Activated CD8-positive, alpha-beta memory T cell treated with anti-CD3 and anti-CD28 coated beads, Interleukin-2, amount 50 U/mL, for 1 hour (primary cell): ENCODE measurements at regions not wholly inside any gene's neighbourhood (a gene's known extent, or its start where the extent isn't known, plus 50 kb on each side); places are given as distances from the start of the nearest gene placed in this dataset.

Experiments
- DNase-seq: peaks from one replicate; pipeline ENCODE4 v3.0.0-alpha.2; 2020; ENCODE audit errors: extremely low read depth

DNA sequence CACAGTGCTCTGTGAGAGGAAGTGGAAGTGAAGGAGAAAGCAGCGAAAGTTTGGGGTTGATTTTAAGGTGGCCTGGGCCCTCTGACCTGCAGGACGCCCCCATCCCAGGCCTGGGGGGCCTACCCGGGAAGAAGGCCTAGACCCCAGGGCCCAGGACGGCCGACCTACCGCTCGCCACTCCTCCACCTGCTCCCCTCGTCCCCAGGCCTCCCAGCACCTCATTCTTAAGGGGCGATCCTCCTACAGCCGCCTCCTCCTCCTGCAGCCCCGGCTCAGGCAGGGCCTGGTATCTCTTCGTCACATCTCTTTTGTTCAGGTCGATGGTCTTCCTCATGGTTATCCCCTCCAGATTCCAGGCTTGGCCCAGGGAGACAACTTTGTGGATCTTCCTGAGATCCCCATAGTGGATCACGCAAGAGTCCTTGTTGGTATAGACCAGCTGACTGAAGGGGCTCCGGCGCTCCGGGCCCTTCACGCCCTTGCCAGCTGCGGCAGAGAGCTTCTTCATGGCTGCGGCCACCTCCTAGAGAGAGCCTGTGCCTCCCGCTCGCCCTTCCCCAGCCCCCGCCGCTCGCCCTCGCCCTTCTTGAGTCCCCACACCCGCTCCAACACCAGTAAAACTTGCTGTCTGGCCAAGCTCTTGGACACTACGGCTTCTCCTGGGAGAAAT lies 117.5 kb downstream of the OR13A1 start:
- no peak for DNase-seq

DNA sequence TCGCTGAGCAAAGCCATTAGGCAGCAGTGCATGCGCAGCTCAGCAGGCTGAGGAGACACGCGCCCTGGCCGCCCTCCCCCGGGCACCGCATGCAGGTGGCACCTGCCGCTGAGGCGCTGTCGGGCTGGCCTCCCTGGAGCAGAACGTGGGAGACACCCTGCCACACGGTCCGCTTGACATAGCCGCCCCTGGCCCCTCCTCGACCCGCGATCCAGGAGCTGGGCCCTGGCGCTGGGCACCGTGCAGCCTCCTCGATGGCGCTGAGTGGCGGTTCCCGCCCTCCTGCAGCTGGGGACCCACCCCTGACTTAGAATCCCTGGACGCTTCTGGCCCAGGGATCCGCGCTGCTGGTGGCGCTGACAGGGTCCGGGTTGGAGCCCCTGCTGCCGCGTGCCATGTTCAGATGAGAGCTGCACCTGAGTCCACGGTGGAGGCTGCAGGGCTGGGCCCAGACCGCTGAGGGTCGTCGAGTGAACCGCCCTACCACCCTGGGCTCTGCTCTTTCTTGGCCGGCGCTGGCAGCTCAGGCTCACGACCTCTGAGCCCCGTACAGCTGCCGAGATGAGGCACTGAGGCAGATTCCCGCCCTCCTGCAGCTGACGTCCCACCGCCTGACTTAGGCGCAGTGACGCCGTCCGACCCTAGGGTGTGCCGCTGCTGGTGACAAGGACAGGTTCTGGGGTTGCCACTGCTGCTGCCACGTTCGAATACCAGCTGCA lies 116.8 kb downstream of the OR13A1 start:
- DNase-seq, result no peak

DNA sequence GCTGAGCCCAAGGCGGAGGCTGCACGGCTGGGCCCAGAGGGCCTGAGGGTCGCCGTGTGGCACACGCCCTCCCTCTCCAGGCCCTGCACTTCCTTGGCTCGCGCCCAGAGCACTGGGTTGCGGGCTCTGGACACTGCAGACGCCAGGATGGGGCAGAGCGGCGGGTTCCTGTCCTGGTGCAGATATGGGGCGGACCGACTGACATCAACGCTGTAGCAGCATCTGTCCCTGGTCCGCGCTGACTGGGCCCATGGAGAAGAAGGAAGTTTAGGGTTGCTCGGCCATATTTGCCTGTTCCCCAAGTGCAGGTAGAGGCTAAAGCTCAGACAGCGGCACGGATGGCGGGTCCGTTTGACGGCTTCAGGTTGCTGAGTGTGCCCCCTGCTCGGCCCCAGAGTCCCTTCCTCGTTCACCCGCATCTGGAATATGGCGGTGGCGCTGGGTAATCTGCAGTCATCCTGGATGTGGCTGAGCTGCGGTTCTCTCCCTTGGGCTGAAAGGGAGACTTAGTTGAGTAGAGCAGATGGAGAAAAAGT lies 116.1 kb downstream of the OR13A1 start:
- no peak for DNase-seq

DNA sequence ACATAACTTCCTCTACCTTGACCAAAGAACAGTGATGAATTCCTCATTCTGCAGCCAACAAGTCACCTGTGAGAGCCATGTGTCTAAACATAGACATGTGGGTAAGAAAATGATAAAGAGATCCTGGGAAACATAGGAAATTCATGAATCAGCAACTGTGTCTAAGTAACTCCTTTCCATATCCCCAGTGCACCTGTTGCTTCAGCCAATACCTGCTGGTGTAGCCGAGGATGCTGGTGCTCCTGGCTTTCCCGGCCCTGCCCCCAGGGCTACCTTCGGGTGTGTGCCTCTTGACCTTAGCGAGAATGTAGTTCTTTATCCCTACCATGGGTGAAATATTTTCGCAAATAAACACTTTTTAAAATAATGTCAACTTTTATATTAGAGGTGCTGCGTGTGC lies 114.1 kb downstream of the OR13A1 start:
- no peak for DNase-seq

GRCh38 chr10:45202242-45202641 lies 113.2 kb downstream of the OR13A1 start:
- DNase-seq, result no peak

DNA sequence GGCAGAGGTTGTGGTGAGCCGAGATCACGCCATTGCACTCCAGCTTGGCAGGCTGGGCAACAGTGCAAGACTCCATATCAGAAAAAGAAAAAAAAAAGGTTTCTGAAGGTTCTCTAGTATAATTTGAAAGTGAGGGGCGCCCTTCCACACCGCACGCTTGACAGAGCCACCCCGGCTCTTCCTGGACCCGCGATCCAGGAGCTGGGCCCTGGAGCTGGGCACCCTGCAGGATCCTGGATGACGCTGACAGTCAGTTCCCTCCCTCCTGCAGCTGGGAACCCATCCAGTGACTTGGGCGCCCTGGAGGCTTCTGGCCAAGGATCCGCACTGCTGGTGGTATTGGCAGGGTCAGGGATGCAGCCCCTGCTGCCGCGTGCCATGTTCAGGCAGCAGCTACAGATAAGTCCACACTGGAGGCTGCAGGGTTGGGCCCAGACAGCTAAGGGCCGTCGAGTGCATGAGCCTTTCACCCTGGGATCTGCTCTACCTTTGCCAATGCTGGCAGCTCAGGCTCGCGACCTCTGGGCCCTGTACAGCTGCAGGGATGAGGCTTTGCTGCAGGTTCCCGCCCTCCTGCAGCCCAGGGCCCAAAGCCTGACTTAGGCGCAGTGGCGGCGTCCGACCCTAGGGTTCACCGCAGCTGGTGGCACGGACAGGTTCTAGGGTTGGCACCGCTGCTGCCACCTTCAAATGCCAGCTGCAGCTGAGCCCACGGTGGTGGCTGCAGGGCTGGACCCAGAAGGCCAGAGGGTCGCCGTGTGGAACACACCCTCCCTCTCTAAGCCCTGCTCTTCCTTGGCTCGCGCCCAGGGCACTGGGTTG lies 110.2 kb downstream of the OR13A1 start:
- no peak for DNase-seq

DNA sequence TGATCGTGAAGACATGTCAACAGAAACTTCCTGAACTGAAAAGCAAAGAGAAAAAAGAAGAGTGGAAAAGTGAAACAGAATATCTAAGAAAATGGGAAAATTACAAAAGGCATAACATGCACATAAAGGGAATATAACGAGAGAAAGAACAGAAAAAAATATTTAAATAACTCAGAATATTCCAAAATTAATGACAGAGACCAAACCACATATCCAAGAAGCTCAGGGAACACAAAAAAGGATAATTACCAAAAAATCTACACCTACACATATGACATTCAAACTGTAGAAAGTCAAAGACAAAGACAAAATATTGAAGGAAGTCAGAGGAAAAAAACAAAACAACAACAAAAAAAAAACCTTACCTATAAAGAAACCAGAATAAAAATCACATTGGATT lies 105.5 kb downstream of the OR13A1 start:
- no peak for DNase-seq

GRCh38 chr10:45211576-45211975 lies 103.8 kb downstream of the OR13A1 start:
- no peak for DNase-seq

GRCh38 chr10:45219416-45219815 lies 96.0 kb downstream of the OR13A1 start:
- no peak for DNase-seq

GRCh38 chr10:45220931-45221330 lies 94.5 kb downstream of the OR13A1 start:
- DNase-seq, result no peak

- DNase-seq, result no peak
These were observed 91.1 kb downstream of the OR13A1 start for GRCh38 chr10:45224219-45224841.

- no peak for DNase-seq
These were observed 88.4 kb downstream of the OR13A1 start for GRCh38 chr10:45227042-45227441.

- no peak for DNase-seq
These were observed 88.0 kb downstream of the OR13A1 start for GRCh38 chr10:45227456-45227855.

DNA sequence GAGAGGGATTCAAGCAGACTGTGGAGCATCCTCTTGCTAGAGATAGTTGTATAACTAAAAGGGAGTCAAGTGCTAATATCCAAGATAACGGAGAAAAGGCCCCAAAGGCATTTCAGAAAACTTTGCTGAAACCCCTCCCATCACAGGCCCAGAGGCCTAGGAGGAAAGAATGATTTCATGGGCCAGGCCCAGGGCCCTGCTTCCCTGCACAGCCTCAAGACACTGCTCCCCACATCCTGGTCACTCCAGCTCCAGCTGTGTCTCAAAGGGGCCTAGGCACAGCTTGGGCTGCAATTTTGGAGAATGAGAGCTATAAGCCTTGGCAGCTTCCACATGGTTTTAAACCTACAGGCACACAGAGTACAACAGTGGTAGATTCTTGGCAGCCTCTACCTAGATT lies 85.6 kb downstream of the OR13A1 start:
- DNase-seq, result no peak

DNA sequence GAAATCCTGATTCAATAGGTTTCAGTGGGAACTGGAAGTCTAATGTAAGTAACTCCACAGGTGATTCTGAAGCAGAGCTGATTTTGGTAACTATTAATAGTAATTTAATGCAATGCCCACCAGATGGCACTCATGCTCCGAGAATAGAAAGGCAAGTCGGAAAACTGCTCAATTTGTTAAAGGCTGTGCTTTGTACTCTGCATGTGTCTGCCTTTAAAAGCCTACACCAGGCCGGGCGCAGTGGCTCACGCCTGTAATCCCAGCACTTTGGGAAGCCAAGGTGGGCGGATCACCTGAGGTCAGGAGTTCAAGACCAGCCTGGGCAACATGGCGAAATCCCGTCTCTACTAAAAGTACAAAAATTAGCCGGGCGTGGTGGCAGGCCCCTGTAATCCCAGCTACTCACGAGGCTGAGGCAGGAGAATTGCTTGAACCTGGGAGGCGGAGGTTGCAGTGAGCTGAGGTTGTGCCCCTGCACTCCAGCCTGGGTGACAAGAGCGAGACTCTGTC lies 80.1 kb downstream of the OR13A1 start:
- peak; percentile 30 for DNase-seq

- no peak for DNase-seq
These were observed 79.6 kb downstream of the OR13A1 start for GRCh38 chr10:45235798-45236220.

DNA sequence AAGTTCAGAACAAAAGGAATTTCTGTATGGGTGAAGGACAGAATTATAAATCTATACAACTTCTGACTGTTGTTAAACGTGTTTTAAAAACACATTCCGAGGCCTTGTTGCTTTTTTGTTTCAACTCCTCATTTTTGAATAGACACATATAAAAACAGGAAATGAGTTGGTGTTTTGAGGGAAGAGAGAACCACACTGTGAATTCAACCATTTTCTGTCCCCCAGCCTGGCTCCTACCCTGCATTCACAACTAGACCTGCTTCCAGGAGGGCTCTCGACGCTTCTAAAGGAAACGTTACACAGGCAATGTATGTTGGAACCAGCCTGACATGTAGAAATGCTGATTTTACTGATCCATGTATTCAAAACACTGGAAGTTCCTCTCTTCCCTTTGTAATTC lies 76.5 kb downstream of the OR13A1 start:
- no peak for DNase-seq

DNA sequence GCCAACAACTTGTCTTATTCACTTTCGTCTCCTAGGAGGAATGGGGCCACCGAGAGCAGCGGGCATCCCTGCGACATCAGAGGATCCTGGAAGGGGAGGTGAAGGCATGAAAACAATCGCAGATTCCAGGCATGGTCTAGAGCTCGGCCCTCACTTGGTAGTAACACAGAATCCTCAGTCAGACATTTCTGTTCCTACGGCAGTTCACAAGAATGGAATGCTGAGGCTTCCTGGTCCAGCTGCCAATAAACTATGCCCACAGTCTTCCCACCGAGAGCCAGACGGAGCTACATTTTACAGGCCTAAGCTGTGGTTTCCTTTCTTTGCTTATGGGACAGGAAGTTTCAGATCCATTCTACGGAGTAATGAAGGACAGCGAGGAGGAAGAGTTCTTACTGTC lies 75.8 kb downstream of the OR13A1 start:
- no peak for DNase-seq

DNA sequence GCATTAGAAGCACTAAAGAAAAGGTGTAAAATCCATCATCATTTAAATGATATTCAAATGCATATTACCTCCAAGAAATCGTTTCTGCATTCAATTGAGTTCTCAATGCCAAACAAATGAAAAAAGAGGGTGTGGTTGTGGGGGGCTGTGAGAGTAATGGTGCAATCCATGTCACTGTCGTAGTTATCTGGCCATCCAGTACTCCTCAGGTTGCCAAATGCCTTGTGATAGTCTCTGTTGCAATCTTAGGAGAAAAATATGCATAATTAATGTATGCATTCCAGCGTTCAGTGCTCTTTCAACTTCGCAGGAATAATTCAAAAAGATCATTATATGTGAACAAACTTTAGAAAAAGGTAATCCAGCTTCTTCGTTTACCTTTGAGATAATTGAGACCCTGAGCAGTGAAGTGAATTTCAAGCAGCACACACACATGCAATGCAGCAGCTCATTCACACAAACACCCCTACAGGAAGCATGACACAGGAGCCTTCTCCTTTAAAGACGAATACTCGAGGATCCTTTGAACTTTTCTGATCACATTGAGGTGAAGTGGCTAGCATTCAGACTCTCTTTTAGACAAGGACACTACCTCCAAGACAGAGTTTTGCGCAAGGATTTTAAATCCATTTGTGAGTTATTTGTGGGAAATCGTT lies 73.4 kb downstream of the OR13A1 start:
- no peak for DNase-seq

DNA sequence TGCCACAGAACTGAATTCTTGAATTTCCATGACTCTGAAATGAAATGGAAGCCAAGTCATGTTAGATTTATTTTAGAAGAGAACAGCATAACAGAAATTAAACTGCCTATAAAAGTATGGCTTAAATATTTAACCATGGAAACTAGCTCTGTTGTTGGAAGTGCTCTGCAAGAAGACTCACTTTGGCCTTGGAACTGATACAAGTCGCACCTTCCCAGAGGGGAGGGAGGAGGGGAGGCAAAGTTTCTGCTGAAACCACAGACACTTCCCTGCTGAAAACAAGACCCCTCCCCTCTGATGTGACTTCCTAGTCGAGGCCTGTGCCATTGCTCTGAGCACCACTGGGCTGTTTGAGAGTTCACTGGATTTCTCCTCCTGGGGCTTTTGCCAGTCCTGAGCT lies 72.1 kb downstream of the OR13A1 start:
- DNase-seq, result no peak

DNA sequence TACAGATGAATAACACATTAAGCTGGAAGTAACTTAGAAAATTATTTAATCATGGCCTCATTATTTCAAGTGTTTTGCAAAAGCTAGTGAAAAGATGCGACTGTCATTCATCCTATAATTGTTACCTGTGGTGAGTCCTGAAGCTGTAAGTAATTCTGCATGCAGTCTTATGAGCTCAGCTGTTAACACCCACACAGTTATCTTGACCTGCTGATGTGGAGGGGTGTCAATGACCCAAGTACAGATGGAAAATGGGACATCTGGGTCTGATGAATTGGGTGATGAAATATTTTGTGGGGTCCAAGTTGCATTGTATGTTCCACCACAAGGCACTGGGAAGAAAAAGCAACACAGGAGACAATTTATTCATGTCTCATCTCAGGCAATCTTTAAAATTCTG lies 68.9 kb downstream of the OR13A1 start:
- no peak for DNase-seq
